Activated CD4-positive, alpha-beta memory T cell treated with anti-CD3 and anti-CD28 coated beads, Interleukin-2, amount 10 ng/mL, durations not matched to agents 7 days and 5 days (primary cell): ENCODE measurements at regions not wholly inside any gene's neighbourhood (a gene's known extent, or its start where the extent isn't known, plus 50 kb on each side); places are given as distances from the start of the nearest gene placed in this dataset.

ENCODE experiments used
- CTCF ChIA-PET: fragments of 350-600 bp; sonication (Branson Sonifier 250); formaldehyde crosslinking; loops from one replicate; lab custom pipeline; 2021; ENCODE audit warnings: antibody characterized with exemption, inconsistent platforms; lab: Charles Lee
- POLR2A ChIA-PET: fragments of 350-600 bp; sonication (Branson Sonifier 250); formaldehyde crosslinking; loops from one replicate; lab custom pipeline; 2021; ENCODE audit warnings: antibody characterized with exemption; lab: Charles Lee
- DNase-seq: peaks from one replicate; pipeline ENCODE4 v3.0.0-alpha.2; 2020
- H3K27ac Mint-ChIP-seq: one replicate; pipeline ENCODE4 v1.8.0; 2021; ENCODE audit warnings: mild to moderate bottlenecking, mixed read lengths
- H3K27me3 Mint-ChIP-seq: one replicate; pipeline ENCODE4 v1.8.0; 2021; ENCODE audit warnings: mixed read lengths
- H3K36me3 Mint-ChIP-seq: one replicate; pipeline ENCODE4 v1.8.0; 2021; ENCODE audit warnings: low read depth, mixed read lengths
- H3K4me1 Mint-ChIP-seq: one replicate; pipeline ENCODE4 v1.8.0; 2021; ENCODE audit warnings: mixed read lengths
- H3K4me3 Mint-ChIP-seq: one replicate; pipeline ENCODE4 v1.8.0; 2021; ENCODE audit warnings: mild to moderate bottlenecking, mixed read lengths
- H3K9me3 Mint-ChIP-seq: one replicate; pipeline ENCODE4 v1.8.0; 2021; ENCODE audit warnings: mixed read lengths

GRCh38 chr9:90741036-90741435, 60.6 kb upstream of the SYK start:
- H3K9me3 Mint-ChIP-seq = peaks cover 9% of the 10 kb centered on the region
- no peak overlapping the region for H3K27ac Mint-ChIP-seq
- POLR2A ChIA-PET = no interaction called here
- H3K36me3 Mint-ChIP-seq = no peaks in the 10 kb centered on the region
- no peak overlapping the region for H3K4me3 Mint-ChIP-seq
- H3K27me3 Mint-ChIP-seq = peaks cover 1% of the 10 kb centered on the region
- no peak for DNase-seq
- CTCF ChIA-PET = no interaction called here
- no peaks in the 10 kb centered on the region for H3K4me1 Mint-ChIP-seq

DNA sequence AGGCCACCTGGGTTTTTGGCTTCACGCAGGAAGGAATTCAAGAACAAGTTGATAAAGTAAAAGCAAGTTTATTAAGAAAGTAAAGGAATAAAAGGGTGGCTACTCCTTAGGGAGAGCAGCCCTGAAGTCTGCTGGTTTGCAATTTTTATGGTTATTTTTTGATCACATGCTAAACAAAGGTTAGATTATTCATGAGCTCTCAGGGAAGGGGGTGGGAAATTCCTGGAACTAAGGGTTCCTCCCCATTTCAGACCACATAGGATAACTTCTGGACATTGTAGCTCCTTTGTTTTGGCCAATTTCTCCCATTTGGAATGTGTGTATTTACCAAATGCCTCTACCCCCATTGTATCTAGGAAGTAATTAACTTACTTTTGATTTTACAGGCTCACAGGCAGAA, 63.9 kb upstream of the SYK start:
- Mint-ChIP-seq H3K27me3 (no peaks in the 10 kb centered on the region), H3K4me3 (no peak overlapping the region), H3K27ac (no peak overlapping the region), H3K4me1 (no peaks in the 10 kb centered on the region), H3K9me3 (peaks cover 9% of the 10 kb centered on the region), H3K36me3 (no peaks in the 10 kb centered on the region)
- no peak for DNase-seq
- CTCF ChIA-PET = no interaction called here
- POLR2A ChIA-PET = no interaction called here

DNA sequence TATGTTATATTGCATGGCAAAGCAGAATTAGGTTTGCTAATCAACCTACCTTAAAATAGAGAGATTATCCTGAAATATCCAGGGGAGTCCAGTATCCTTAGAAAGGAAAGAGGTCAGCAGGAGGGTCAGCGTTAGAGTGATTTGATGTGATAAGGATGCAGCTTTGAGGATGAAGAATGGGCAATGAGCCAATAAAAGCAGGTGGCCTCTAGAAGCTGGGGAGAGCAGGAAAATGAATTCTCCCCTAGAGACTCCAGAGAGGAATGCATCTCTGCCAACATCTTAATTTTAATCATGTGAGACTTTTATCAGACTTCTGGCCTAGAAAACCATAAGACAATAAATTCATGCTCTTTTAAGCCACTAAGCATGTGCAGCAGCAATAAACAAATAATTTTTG, 65.7 kb upstream of the SYK start:
- H3K27ac Mint-ChIP-seq = no peak overlapping the region
- peaks cover 9% of the 10 kb centered on the region for H3K9me3 Mint-ChIP-seq
- no peak overlapping the region for H3K4me3 Mint-ChIP-seq
- no peaks in the 10 kb centered on the region for H3K4me1 Mint-ChIP-seq
- no peaks in the 10 kb centered on the region for H3K36me3 Mint-ChIP-seq
- no peak for DNase-seq
- CTCF ChIA-PET = no interaction called here
- H3K27me3 Mint-ChIP-seq = peaks cover 8% of the 10 kb centered on the region
- POLR2A ChIA-PET = no interaction called here

DNA sequence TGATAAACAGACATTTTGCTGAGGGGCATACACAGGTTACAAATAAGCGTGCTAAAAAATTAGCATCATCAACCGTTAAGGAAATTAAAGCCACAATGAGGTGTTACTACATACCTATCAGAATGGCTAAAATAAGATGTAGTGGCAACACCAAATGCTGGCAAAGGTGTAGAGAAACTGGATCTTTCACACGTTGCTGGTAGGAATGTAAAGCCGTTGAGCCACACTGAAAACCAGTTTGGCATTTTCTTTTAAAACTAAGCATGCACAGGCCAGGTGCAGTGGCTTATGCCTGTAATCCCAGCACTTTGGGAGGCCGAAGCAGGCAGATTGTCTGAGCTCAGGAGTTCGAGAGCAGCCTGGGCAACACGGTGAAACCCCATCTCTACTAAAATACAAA, 67.0 kb upstream of the SYK start:
- no peak overlapping the region for H3K27ac Mint-ChIP-seq
- H3K36me3 Mint-ChIP-seq = no peaks in the 10 kb centered on the region
- CTCF ChIA-PET = no interaction called here
- H3K4me3 Mint-ChIP-seq = no peak overlapping the region
- POLR2A ChIA-PET = no interaction called here
- H3K27me3 Mint-ChIP-seq = peaks cover 8% of the 10 kb centered on the region
- H3K4me1 Mint-ChIP-seq = no peaks in the 10 kb centered on the region
- peaks cover 8% of the 10 kb centered on the region for H3K9me3 Mint-ChIP-seq
- no peak for DNase-seq

DNA sequence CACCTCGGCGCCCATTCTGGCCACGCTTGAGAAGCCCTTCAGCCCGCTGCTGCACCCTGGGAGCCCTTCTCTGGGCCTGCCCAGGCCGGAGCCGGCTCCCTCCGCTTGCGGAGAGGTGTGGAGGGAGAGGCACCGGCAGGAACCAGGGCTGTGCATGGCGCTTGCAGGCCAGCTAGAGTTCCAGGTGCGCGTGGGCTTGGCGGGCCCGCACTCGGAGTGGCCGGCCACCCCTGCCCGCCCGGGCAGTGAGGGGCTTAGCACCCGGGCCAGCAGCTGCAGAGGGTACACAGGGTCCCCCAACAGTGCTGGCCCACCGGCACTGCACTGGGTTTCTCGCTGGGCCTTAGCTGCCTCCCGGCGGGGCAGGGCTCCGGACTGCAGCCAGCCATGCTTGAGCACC, 72.3 kb upstream of the SYK start:
- CTCF ChIA-PET = no interaction called here
- H3K4me1 Mint-ChIP-seq = no peaks in the 10 kb centered on the region

DNA sequence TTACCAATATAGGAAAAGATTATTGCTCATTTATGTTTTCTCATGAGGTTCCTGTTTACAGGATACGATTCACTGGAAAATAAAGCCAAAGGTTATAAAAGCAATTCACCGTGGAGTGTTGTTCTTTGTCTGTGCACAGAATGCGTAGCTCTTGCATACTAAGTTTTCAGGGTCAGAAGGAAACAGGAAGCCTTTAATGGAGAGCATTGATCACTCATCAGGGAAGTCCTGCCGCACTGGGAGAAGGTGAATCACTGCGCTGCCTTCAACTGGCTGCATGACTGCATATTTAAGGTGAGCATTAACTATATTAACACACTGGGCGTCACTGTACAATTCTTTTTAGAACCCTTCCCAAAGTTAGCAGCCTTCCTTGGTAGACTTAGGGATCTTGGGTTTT, 74.1 kb upstream of the SYK start:
- Mint-ChIP-seq H3K27ac (no peak overlapping the region), H3K4me3 (no peak overlapping the region), H3K9me3 (no peaks in the 10 kb centered on the region), H3K27me3 (peaks cover 12% of the 10 kb centered on the region), H3K36me3 (no peaks in the 10 kb centered on the region), H3K4me1 (no peaks in the 10 kb centered on the region)
- CTCF ChIA-PET = no interaction called here
- no peak for DNase-seq
- POLR2A ChIA-PET = no interaction called here

More for the DNA sequence above, 72.3 kb upstream of the SYK start:
- Mint-ChIP-seq H3K9me3 (no peaks in the 10 kb centered on the region), H3K4me3 (no peak overlapping the region), H3K36me3 (no peaks in the 10 kb centered on the region), H3K27ac (no peak overlapping the region), H3K27me3 (peaks cover 9% of the 10 kb centered on the region)
- POLR2A ChIA-PET = no interaction called here
- no peak for DNase-seq

GRCh38 chr9:90726215-90726614, 75.4 kb upstream of the SYK start:
- no peak for DNase-seq
- Mint-ChIP-seq H3K4me3 (no peak overlapping the region), H3K27ac (no peak overlapping the region), H3K36me3 (no peaks in the 10 kb centered on the region), H3K4me1 (no peaks in the 10 kb centered on the region), H3K9me3 (no peaks in the 10 kb centered on the region), H3K27me3 (peaks cover 11% of the 10 kb centered on the region)
- ChIA-PET CTCF (no interaction called here), POLR2A (no interaction called here)

DNA sequence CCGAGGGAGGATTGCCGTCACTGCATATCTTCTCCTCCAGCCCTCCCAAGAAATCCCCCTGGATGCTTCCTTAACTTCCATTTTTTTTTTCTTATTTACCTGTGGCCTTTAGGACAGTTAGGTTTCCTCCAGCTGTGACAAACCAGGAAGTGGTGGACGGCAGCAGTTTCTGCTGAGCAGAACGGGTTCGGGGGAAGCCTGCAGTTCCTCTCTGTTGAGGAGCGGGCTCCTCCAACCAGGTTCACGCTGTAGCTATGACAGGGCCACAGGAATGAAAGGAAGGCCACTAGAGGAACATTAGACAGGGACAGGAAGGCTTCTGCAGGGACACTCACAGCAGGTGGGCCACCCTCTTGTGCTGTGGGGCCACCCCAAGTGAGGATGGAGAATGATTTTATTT, 76.7 kb upstream of the SYK start:
- Mint-ChIP-seq H3K27ac (no peak overlapping the region), H3K4me3 (no peak overlapping the region), H3K36me3 (no peaks in the 10 kb centered on the region), H3K9me3 (no peaks in the 10 kb centered on the region), H3K27me3 (peaks cover 16% of the 10 kb centered on the region), H3K4me1 (no peaks in the 10 kb centered on the region)
- ChIA-PET POLR2A (no interaction called here), CTCF (interaction anchor here (1.0 kb wide), 1 partner anchor 412 kb away, joined by 4 read pairs; no protein-coding TSS in a partner anchor)
- no peak for DNase-seq

GRCh38 chr9:90724112-90724511, 77.5 kb upstream of the SYK start:
- H3K27me3 Mint-ChIP-seq = peaks cover 18% of the 10 kb centered on the region
- no peaks in the 10 kb centered on the region for H3K36me3 Mint-ChIP-seq
- no peaks in the 10 kb centered on the region for H3K9me3 Mint-ChIP-seq
- DNase-seq = no peak
- POLR2A ChIA-PET = no interaction called here
- H3K4me3 Mint-ChIP-seq = no peak overlapping the region
- CTCF ChIA-PET = no interaction called here
- no peaks in the 10 kb centered on the region for H3K4me1 Mint-ChIP-seq
- no peak overlapping the region for H3K27ac Mint-ChIP-seq

GRCh38 chr9:90722071-90722470, 79.4 kb upstream of the DIRAS2 start:
- Mint-ChIP-seq H3K4me3 (no peak overlapping the region), H3K27ac (no peak overlapping the region), H3K36me3 (no peaks in the 10 kb centered on the region), H3K4me1 (no peaks in the 10 kb centered on the region), H3K9me3 (no peaks in the 10 kb centered on the region), H3K27me3 (peaks cover 21% of the 10 kb centered on the region)
- no peak for DNase-seq
- CTCF ChIA-PET = no interaction called here
- POLR2A ChIA-PET = no interaction called here

GRCh38 chr9:90720621-90721265, 78.1 kb upstream of the DIRAS2 start:
- Mint-ChIP-seq H3K27me3 (peaks cover 23% of the 10 kb centered on the region), H3K27ac (no peak overlapping the region), H3K4me3 (no peak overlapping the region), H3K36me3 (no peaks in the 10 kb centered on the region), H3K9me3 (no peaks in the 10 kb centered on the region), H3K4me1 (no peaks in the 10 kb centered on the region)
- DNase-seq = no peak
- ChIA-PET CTCF (no interaction called here), POLR2A (no interaction called here)

GRCh38 chr9:90706230-90706629, 63.6 kb upstream of the DIRAS2 start:
- Mint-ChIP-seq H3K27ac (no peak overlapping the region), H3K9me3 (no peaks in the 10 kb centered on the region), H3K4me1 (no peaks in the 10 kb centered on the region), H3K27me3 (peaks cover 21% of the 10 kb centered on the region), H3K36me3 (no peaks in the 10 kb centered on the region), H3K4me3 (no peak overlapping the region)
- ChIA-PET POLR2A (no interaction called here), CTCF (no interaction called here)
- no peak for DNase-seq

- POLR2A ChIA-PET = no interaction called here
- CTCF ChIA-PET = no interaction called here
- H3K4me1 Mint-ChIP-seq = no peaks in the 10 kb centered on the region
Measured at GRCh38 chr9:90702441-90702955, 59.9 kb upstream of the DIRAS2 start.

GRCh38 chr9:90698871-90699440, 56.3 kb upstream of the DIRAS2 start:
- Mint-ChIP-seq H3K9me3 (no peaks in the 10 kb centered on the region), H3K4me3 (no peak overlapping the region), H3K27me3 (peaks cover 16% of the 10 kb centered on the region), H3K27ac (no peak overlapping the region), H3K36me3 (no peaks in the 10 kb centered on the region), H3K4me1 (no peaks in the 10 kb centered on the region)
- no peak for DNase-seq
- POLR2A ChIA-PET = no interaction called here
- CTCF ChIA-PET = no interaction called here

More at GRCh38 chr9:90702441-90702955, 59.9 kb upstream of the DIRAS2 start:
- Mint-ChIP-seq H3K27me3 (peaks cover 23% of the 10 kb centered on the region), H3K4me3 (no peak overlapping the region), H3K9me3 (no peaks in the 10 kb centered on the region), H3K36me3 (no peaks in the 10 kb centered on the region), H3K27ac (no peak overlapping the region)
- no peak for DNase-seq
